Activated CD4-positive, alpha-beta T cell treated with anti-CD3 and anti-CD28 coated beads, Interleukin-2, amount 50 U/mL, for 4 hours (primary cell): ENCODE measurements at regions not wholly inside any gene's neighbourhood (a gene's known extent, or its start where the extent isn't known, plus 50 kb on each side); places are given as distances from the start of the nearest gene placed in this dataset.

Experiments
- DNase-seq, 2 experiments: peaks; one replicate each; pipeline ENCODE4 v3.0.0-alpha.2; 2020

GRCh38 chr5:66503203-66503789, 92.9 kb upstream of the MAST4 start:
- DNase-seq, result no peak

GRCh38 chr5:66507106-66507505, 89.1 kb upstream of the MAST4 start:
- no peak for DNase-seq

GRCh38 chr5:66511491-66511890, 84.7 kb upstream of the MAST4 start:
- DNase-seq, result no peak

GRCh38 chr5:66513130-66513529, 83.1 kb upstream of the MAST4 start:
- DNase-seq, result no peak

GRCh38 chr5:66515209-66515608, 81.0 kb upstream of the MAST4 start:
- DNase-seq, result no peak

- no peak for DNase-seq
Observed at GRCh38 chr5:66516550-66516949, 79.6 kb upstream of the MAST4 start.

- no peak for DNase-seq
Observed at GRCh38 chr5:66517351-66517750, 78.8 kb upstream of the MAST4 start.

- no peak for DNase-seq
Observed at GRCh38 chr5:66518052-66518451, 78.1 kb upstream of the MAST4 start.

GRCh38 chr5:66518753-66519152, 77.4 kb upstream of the MAST4 start:
- DNase-seq, result no peak

GRCh38 chr5:66519626-66520025, 76.6 kb upstream of the MAST4 start:
- DNase-seq, result no peak

- no peak for DNase-seq
Observed at GRCh38 chr5:66520854-66521253, 75.3 kb upstream of the MAST4 start.

GRCh38 chr5:66527478-66528035, 68.6 kb upstream of the MAST4 start:
- DNase-seq, result no peak

- no peak for DNase-seq
Observed at GRCh38 chr5:66529182-66529581, 67.0 kb upstream of the MAST4 start.

GRCh38 chr5:66529704-66530103, 66.5 kb upstream of the MAST4 start:
- DNase-seq, result no peak

GRCh38 chr5:66538126-66538525, 58.1 kb upstream of the MAST4 start:
- no peak for DNase-seq

- no peak for DNase-seq
Observed at GRCh38 chr5:66538531-66538930, 57.7 kb upstream of the MAST4 start.

GRCh38 chr5:66540078-66540477, 56.1 kb upstream of the MAST4 start:
- no peak for DNase-seq

- DNase-seq, result no peak
Observed at GRCh38 chr5:66542711-66543110, 53.5 kb upstream of the MAST4 start.
